Astrocyte (in vitro differentiated cells and primary cell): ENCODE measurements at regions not wholly inside any gene's neighbourhood (a gene's known extent, or its start where the extent isn't known, plus 50 kb on each side); places are given as distances from the start of the nearest gene placed in this dataset.

Source experiments
- DNase-seq: peaks from one replicate; pipeline ENCODE4 v3.0.0-alpha.2; 2010; ENCODE audit warnings: low read depth
- FAIRE-seq: peaks from 2 replicates; lab custom pipeline; 2011; peaks lifted over from hg19 to GRCh38; lab: Jason Lieb, UNC
- H2AFZ ChIP-seq: 2 replicates; pipeline ENCODE4 v1.6.0; 2012; ENCODE audit warnings: low read depth, low read length, inconsistent platforms
- H3K27ac ChIP-seq: 2 replicates; pipeline ENCODE4 v1.5.1; 2011; ENCODE audit warnings: low read depth, low read length, inconsistent platforms
- H3K27me3 ChIP-seq: 2 replicates; pipeline ENCODE4 v1.6.0; 2011; ENCODE audit warnings: low read length, inconsistent platforms; ENCODE audit not compliant: insufficient read depth
- H3K36me3 ChIP-seq: 2 replicates; pipeline ENCODE4 v1.5.1; 2011; ENCODE audit warnings: low read length, inconsistent platforms; ENCODE audit not compliant: insufficient read depth
- H3K4me1 ChIP-seq: 2 replicates; pipeline ENCODE4 v1.5.1; 2011; ENCODE audit warnings: low read length, inconsistent platforms; ENCODE audit not compliant: insufficient read depth
- H3K4me2 ChIP-seq: 2 replicates; pipeline ENCODE4 v1.6.0; 2012; ENCODE audit warnings: low read length, inconsistent platforms
- H3K4me3 ChIP-seq: 2 replicates; pipeline ENCODE4 v1.5.1; 2011; ENCODE audit warnings: low read depth, mild to moderate bottlenecking, low read length, inconsistent platforms; ENCODE audit not compliant: insufficient read depth
- H3K79me2 ChIP-seq: 2 replicates; pipeline ENCODE4 v1.6.0; 2012; ENCODE audit warnings: mild to moderate bottlenecking, low read length, inconsistent platforms; ENCODE audit not compliant: insufficient read depth
- H3K9ac ChIP-seq: 2 replicates; pipeline ENCODE4 v1.6.0; 2012; ENCODE audit warnings: mild to moderate bottlenecking, low read length, inconsistent platforms
- H3K9me3 ChIP-seq: 2 replicates; pipeline ENCODE4 v1.5.1; 2012; ENCODE audit warnings: low read depth, mild to moderate bottlenecking, low read length, inconsistent platforms; ENCODE audit not compliant: insufficient read depth
- H4K20me1 ChIP-seq: 2 replicates; pipeline ENCODE4 v1.6.0; 2012; ENCODE audit warnings: low read length, inconsistent platforms; ENCODE audit not compliant: insufficient read depth
- H3K27ac Mint-ChIP-seq: one replicate; pipeline ENCODE4 v1.8.0; 2021; ENCODE audit warnings: mild to moderate bottlenecking, mixed read lengths; ENCODE audit not compliant: unreplicated experiment
- H3K27me3 Mint-ChIP-seq: one replicate; pipeline ENCODE4 v1.8.0; 2021; ENCODE audit warnings: low read depth, mixed read lengths; ENCODE audit not compliant: unreplicated experiment
- H3K36me3 Mint-ChIP-seq: one replicate; pipeline ENCODE4 v1.8.0; 2021; ENCODE audit warnings: low read depth, mixed read lengths; ENCODE audit not compliant: unreplicated experiment
- H3K4me1 Mint-ChIP-seq: one replicate; pipeline ENCODE4 v1.8.0; 2021; ENCODE audit warnings: low read depth, mixed read lengths; ENCODE audit not compliant: unreplicated experiment
- H3K4me3 Mint-ChIP-seq: one replicate; pipeline ENCODE4 v1.8.0; 2021; ENCODE audit warnings: mild to moderate bottlenecking, moderate library complexity, mixed read lengths; ENCODE audit not compliant: unreplicated experiment
- H3K9me3 Mint-ChIP-seq: one replicate; pipeline ENCODE4 v1.8.0; 2021; ENCODE audit warnings: mild to moderate bottlenecking, mixed read lengths; ENCODE audit not compliant: unreplicated experiment
- EZH2 ChIP-seq: IDR thresholded peaks from 2 replicates; pipeline ENCODE4 v1.6.1; 2012; ENCODE audit warnings: mild to moderate bottlenecking, low read length, inconsistent platforms; ENCODE audit not compliant: insufficient read depth
- TF ChIP-seq, protein P1 (sequence below): IDR thresholded peaks from 2 replicates; pipeline ENCODE4 v1.5.1; 2011; ENCODE audit warnings: low read depth, mild to moderate bottlenecking, inconsistent platforms, low read length, moderate library complexity; ENCODE audit not compliant: insufficient read depth

DNA sequence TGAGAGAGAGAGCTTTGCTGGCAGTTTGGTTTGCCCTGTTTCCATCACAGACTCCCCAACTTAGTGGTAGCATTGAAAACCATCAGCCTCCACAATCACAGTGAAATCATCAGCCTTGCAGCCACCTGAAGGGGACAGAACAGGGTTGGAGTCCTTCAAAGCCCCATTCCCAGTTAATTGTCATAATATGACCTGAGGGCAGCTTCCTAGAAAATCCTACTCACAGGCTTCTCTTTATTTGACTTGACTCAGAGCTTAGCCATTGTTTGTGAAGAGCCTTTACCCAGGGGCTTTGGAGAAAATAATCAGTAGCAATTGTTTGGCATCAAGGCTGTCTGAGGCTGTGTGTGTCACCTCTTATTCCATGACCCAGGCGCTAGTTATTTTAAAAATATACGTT lies 308.7 kb downstream of the CBLN2 start:
- no peaks in the 10 kb centered on the region for H3K79me2 ChIP-seq
- Mint-ChIP-seq H3K36me3 (no peaks in the 10 kb centered on the region), H3K27me3 (no peaks in the 10 kb centered on the region), H3K4me3 (no peak overlapping the region), H3K27ac (no peak overlapping the region), H3K9me3 (peaks cover 2% of the 10 kb centered on the region), H3K4me1 (no peaks in the 10 kb centered on the region)
- H2AFZ ChIP-seq, result no peak overlapping the region
- no peaks in the 10 kb centered on the region for H3K27me3 ChIP-seq
- TF ChIP-seq, protein P1, sequence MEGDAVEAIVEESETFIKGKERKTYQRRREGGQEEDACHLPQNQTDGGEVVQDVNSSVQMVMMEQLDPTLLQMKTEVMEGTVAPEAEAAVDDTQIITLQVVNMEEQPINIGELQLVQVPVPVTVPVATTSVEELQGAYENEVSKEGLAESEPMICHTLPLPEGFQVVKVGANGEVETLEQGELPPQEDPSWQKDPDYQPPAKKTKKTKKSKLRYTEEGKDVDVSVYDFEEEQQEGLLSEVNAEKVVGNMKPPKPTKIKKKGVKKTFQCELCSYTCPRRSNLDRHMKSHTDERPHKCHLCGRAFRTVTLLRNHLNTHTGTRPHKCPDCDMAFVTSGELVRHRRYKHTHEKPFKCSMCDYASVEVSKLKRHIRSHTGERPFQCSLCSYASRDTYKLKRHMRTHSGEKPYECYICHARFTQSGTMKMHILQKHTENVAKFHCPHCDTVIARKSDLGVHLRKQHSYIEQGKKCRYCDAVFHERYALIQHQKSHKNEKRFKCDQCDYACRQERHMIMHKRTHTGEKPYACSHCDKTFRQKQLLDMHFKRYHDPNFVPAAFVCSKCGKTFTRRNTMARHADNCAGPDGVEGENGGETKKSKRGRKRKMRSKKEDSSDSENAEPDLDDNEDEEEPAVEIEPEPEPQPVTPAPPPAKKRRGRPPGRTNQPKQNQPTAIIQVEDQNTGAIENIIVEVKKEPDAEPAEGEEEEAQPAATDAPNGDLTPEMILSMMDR, result no peak
- TF ChIP-seq EZH2, result no peak
- H4K20me1 ChIP-seq, result no peaks in the 10 kb centered on the region
- H3K9ac ChIP-seq, result no peak overlapping the region
- H3K36me3 ChIP-seq, result no peaks in the 10 kb centered on the region
- FAIRE-seq, result no peak
- no peak overlapping the region for H3K4me3 ChIP-seq
- DNase-seq, result no peak
- no peak overlapping the region for H3K27ac ChIP-seq
- H3K4me2 ChIP-seq, result no peak overlapping the region
- no peaks in the 10 kb centered on the region for H3K9me3 ChIP-seq
- no peaks in the 10 kb centered on the region for H3K4me1 ChIP-seq

DNA sequence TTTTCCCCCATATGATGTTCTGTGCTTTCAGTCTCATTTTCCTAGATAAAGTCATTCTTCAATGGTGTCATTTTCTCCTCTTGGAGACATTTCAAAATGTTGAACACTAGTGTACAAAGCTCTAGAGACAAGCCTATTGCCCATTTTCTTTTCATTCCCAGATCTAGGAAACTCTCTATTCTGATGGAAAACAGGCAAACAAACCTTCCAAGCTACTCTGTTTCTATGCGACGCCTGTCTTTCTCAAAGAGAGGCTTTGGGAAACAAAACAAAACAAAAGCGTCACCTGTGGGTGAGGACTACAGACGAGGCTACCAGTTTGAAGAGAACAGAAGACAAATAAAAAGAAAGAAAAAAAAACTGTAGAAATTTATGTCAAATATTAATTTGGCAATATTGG lies 311.0 kb downstream of the CBLN2 start:
- Mint-ChIP-seq H3K4me1 (no peaks in the 10 kb centered on the region), H3K9me3 (no peaks in the 10 kb centered on the region), H3K4me3 (no peak overlapping the region), H3K27me3 (no peaks in the 10 kb centered on the region), H3K27ac (no peak overlapping the region), H3K36me3 (no peaks in the 10 kb centered on the region)
- no peak overlapping the region for H3K4me3 ChIP-seq
- no peaks in the 10 kb centered on the region for H3K4me1 ChIP-seq
- H3K79me2 ChIP-seq, result no peaks in the 10 kb centered on the region
- DNase-seq (no peak), FAIRE-seq (no peak)
- H3K27ac ChIP-seq, result no peak overlapping the region
- H3K9me3 ChIP-seq, result no peaks in the 10 kb centered on the region
- no peak overlapping the region for H3K9ac ChIP-seq
- no peaks in the 10 kb centered on the region for H4K20me1 ChIP-seq
- no peak overlapping the region for H2AFZ ChIP-seq
- no peak for TF ChIP-seq EZH2
- TF ChIP-seq, protein P1, result no peak
- no peaks in the 10 kb centered on the region for H3K36me3 ChIP-seq
- H3K27me3 ChIP-seq, result no peaks in the 10 kb centered on the region
- no peak overlapping the region for H3K4me2 ChIP-seq

DNA sequence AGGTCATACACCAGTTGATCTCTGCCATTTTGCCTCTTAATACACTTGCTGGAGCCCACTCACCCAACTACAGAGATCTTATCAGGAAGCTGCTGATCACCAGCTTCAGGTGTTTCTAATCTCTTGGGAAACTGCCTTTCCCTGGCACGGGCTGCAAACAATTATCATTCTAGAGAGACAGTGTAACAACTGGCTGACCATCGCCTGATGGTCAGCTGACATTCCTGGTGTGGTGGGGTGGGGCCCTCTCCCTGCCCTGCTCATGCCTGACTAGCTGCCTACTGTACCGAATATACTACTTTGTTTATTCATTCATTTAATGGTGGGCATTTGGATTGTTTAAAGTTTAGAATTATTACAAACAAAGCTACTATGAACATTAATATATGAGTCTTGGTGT lies 311.5 kb downstream of the CBLN2 start:
- no peaks in the 10 kb centered on the region for H3K4me1 ChIP-seq
- H3K36me3 ChIP-seq, result no peaks in the 10 kb centered on the region
- Mint-ChIP-seq H3K27me3 (no peaks in the 10 kb centered on the region), H3K36me3 (no peaks in the 10 kb centered on the region), H3K4me3 (no peak overlapping the region), H3K4me1 (no peaks in the 10 kb centered on the region), H3K9me3 (no peaks in the 10 kb centered on the region), H3K27ac (no peak overlapping the region)
- no peak overlapping the region for H3K9ac ChIP-seq
- no peak for DNase-seq
- H3K4me3 ChIP-seq, result no peak overlapping the region
- FAIRE-seq, result no peak
- no peaks in the 10 kb centered on the region for H3K79me2 ChIP-seq
- H3K4me2 ChIP-seq, result no peak overlapping the region
- no peak for TF ChIP-seq EZH2
- TF ChIP-seq, protein P1, result no peak
- H2AFZ ChIP-seq, result no peak overlapping the region
- H3K27me3 ChIP-seq, result no peaks in the 10 kb centered on the region
- no peak overlapping the region for H3K27ac ChIP-seq
- no peaks in the 10 kb centered on the region for H3K9me3 ChIP-seq
- H4K20me1 ChIP-seq, result no peaks in the 10 kb centered on the region
